Muscle layer of duodenum (tissue), 2 donors: ENCODE measurements at regions not wholly inside any gene's neighbourhood (a gene's known extent, or its start where the extent isn't known, plus 50 kb on each side); places are given as distances from the start of the nearest gene placed in this dataset.
"Not testable (repeated sequence)": the region's sequence is repeated elsewhere in the genome, so short reads cannot be mapped to it uniquely, and the experiment has no call there.

Experiments
- H3K27ac ChIP-seq: one replicate; pipeline ENCODE4 v1.7.0; 2013; ENCODE audit warnings: mild to moderate bottlenecking, low read length
- H3K27me3 ChIP-seq: one replicate; pipeline ENCODE4 v1.7.0; 2013; ENCODE audit warnings: low read depth, mild to moderate bottlenecking, control low read depth, low read length
- H3K36me3 ChIP-seq, 2 donors: one replicate each; pipeline ENCODE4 v1.7.0; 2013; ENCODE audit warnings: low read length in 2 of 2, control low read depth in 1 of 2, mild to moderate bottlenecking in 1 of 2; ENCODE audit not compliant: insufficient read depth in 2 of 2, control insufficient read depth in 1 of 2
- H3K4me1 ChIP-seq, 2 donors: one replicate each; pipeline ENCODE4 v1.7.0; 2013; ENCODE audit warnings: low read length in 2 of 2, mild to moderate bottlenecking in 2 of 2, control low read depth in 1 of 2, moderate library complexity in 1 of 2; ENCODE audit not compliant: insufficient read depth in 2 of 2, control insufficient read depth in 1 of 2
- H3K4me3 ChIP-seq, 2 donors: one replicate each; pipeline ENCODE4 v1.7.0; 2013; ENCODE audit warnings: low read length in 2 of 2, low read depth in 1 of 2, mild to moderate bottlenecking in 1 of 2
- H3K9me3 ChIP-seq, 2 donors: one replicate each; pipeline ENCODE4 v1.7.0; 2013; ENCODE audit warnings: low read length in 2 of 2, control low read depth in 1 of 2, mild to moderate bottlenecking in 1 of 2; ENCODE audit not compliant: control insufficient read depth in 1 of 2
- donor health status: healthy.

GRCh38 chr9:32171339-32171738 is 213.1 kb upstream of the ACO1 start:
- no peak overlapping the region for H3K27ac ChIP-seq
- H3K4me3 ChIP-seq = no peak overlapping the region
- no peaks in the 10 kb centered on the region for H3K36me3 ChIP-seq

GRCh38 chr9:32172256-32172655 is 212.2 kb upstream of the ACO1 start:
- no peak overlapping the region for H3K27ac ChIP-seq
- H3K36me3 ChIP-seq = no peaks in the 10 kb centered on the region
- no peak overlapping the region for H3K4me3 ChIP-seq
- H3K4me1 ChIP-seq = peaks cover 0 to under 1% of the 10 kb centered on the region in 2 donors
- no peaks in the 10 kb centered on the region for H3K9me3 ChIP-seq
- H3K27me3 ChIP-seq = no peaks in the 10 kb centered on the region

More at GRCh38 chr9:32171339-32171738, 213.1 kb upstream of the ACO1 start:
- Histone ChIP-seq H3K9me3 (no peaks in the 10 kb centered on the region), H3K27me3 (no peaks in the 10 kb centered on the region), H3K4me1 (no peaks in the 10 kb centered on the region)

DNA sequence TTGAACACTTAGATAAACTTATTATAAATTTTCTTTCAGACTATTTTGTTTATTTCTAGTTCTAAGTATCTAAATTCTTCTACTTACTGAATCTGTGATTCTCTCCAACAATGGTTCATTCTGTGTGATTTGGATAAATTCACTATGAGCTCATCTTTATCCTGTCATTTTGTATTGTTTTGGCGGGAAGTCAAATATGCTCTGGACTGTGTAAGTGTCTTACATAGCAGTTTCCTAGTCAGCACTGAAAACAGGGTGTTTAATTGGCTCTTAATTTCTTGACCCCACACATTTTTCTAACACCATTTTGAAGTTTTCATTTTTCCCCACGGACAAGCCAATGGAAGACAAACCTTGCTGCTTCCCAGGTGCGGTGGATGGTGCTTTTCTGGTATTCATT is 207.0 kb upstream of the ACO1 start:
- no peaks in the 10 kb centered on the region for H3K9me3 ChIP-seq
- no peaks in the 10 kb centered on the region for H3K36me3 ChIP-seq
- no peak overlapping the region for H3K4me3 ChIP-seq
- peaks cover 0 to 5% of the 10 kb centered on the region in 2 donors for H3K4me1 ChIP-seq
- no peaks in the 10 kb centered on the region for H3K27me3 ChIP-seq
- H3K27ac ChIP-seq = no peak overlapping the region

- no peaks in the 10 kb centered on the region for H3K27me3 ChIP-seq
- no peak overlapping the region for H3K4me3 ChIP-seq
- no peaks in the 10 kb centered on the region for H3K9me3 ChIP-seq
- H3K4me1 ChIP-seq = peaks cover 0 to 5% of the 10 kb centered on the region in 2 donors
- no peak overlapping the region for H3K27ac ChIP-seq
- H3K36me3 ChIP-seq = no peaks in the 10 kb centered on the region
These were observed 203.8 kb upstream of the ACO1 start for GRCh38 chr9:32180597-32180996.

- no peaks in the 10 kb centered on the region for H3K4me1 ChIP-seq
- H3K36me3 ChIP-seq = no peaks in the 10 kb centered on the region
- H3K9me3 ChIP-seq = no peaks in the 10 kb centered on the region
- H3K27me3 ChIP-seq = no peaks in the 10 kb centered on the region
- no peak overlapping the region for H3K4me3 ChIP-seq
- H3K27ac ChIP-seq = no peak overlapping the region
These were observed 184.2 kb upstream of the ACO1 start for GRCh38 chr9:32200241-32200640.

GRCh38 chr9:32200896-32201295 is 183.5 kb upstream of the ACO1 start:
- H3K27me3 ChIP-seq = no peaks in the 10 kb centered on the region

GRCh38 chr9:32209164-32209563 is 175.3 kb upstream of the ACO1 start:
- H3K9me3 ChIP-seq, H3K4me1 ChIP-seq, H3K27me3 ChIP-seq, H3K27ac ChIP-seq, H3K36me3 ChIP-seq, H3K4me3 ChIP-seq: not testable (repeated sequence)

More at GRCh38 chr9:32200896-32201295, 183.5 kb upstream of the ACO1 start:
- H3K4me1 ChIP-seq = no peaks in the 10 kb centered on the region
- H3K9me3 ChIP-seq = no peaks in the 10 kb centered on the region
- no peaks in the 10 kb centered on the region for H3K36me3 ChIP-seq
- no peak overlapping the region for H3K27ac ChIP-seq
- H3K4me3 ChIP-seq = no peak overlapping the region

- Histone ChIP-seq H3K27ac (no peak overlapping the region), H3K4me3 (no peak overlapping the region), H3K9me3 (no peaks in the 10 kb centered on the region), H3K36me3 (no peaks in the 10 kb centered on the region), H3K27me3 (no peaks in the 10 kb centered on the region), H3K4me1 (no peaks in the 10 kb centered on the region)
These were observed 166.2 kb upstream of the ACO1 start for GRCh38 chr9:32218100-32218767.

DNA sequence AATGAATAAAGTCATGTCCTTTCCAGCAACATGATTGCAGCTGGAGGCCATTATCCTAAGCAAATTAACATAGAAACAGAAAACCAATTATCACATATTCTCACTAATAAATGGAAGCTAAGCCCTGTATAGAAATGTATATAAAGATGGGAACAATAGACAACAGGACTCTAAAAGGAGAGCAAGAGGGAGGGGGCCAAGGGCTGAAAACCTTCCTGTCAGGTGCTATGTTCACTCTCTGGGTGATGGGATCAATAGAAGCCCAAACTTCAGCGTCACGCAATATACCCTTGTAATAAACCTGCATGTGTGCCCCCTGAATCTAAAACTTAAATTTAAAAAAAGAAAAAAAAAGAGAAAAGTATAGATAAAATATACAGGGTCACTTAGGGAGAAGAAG is 163.7 kb upstream of the ACO1 start:
- no peaks in the 10 kb centered on the region for H3K4me1 ChIP-seq
- H3K27ac ChIP-seq = no peak overlapping the region
- H3K4me3 ChIP-seq = no peak overlapping the region
- H3K9me3 ChIP-seq = no peaks in the 10 kb centered on the region
- H3K27me3 ChIP-seq = no peaks in the 10 kb centered on the region
- no peaks in the 10 kb centered on the region for H3K36me3 ChIP-seq

DNA sequence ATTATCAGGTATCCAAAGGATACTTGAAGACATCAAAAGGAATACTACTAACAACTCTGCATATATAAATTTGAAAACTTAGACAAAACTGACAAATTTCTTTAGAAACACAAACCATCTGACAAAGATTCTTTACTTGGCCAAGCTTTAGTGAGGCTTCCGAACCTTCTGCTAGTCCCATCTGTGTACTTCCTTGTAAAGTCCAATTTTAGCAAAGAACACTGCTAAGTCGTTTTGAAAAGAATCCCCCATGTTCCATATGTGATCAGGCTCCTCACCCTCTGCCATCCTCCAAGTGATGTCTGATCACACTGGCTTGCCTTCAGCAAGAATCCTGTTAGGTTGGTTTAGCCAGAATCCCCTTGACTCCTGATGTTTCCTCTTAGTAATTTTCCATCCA is 150.0 kb upstream of the ACO1 start:
- H3K27me3 ChIP-seq = no peaks in the 10 kb centered on the region
- H3K27ac ChIP-seq = no peak overlapping the region

DNA sequence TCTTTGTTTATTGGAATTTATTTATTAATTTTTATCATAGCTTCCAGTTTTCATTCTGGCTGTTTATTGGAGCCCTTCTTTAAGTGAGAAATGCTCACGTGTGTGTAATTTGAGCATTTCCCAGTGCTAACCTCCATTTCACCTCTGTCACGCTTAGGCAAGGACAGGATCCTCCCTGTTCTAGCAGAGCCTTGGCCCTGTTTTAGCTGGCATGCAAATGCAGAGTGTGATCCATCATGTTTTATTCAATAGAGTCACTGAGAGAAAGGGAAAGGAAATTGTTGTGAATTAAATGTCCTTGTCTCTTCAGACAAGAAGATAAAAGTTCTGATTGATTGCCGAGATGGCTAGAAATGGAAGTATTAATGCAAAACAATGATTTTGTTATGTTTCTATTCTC is 137.3 kb upstream of the ACO1 start:
- Histone ChIP-seq H3K36me3 (no peaks in the 10 kb centered on the region), H3K27ac (no peak overlapping the region), H3K4me1 (no peaks in the 10 kb centered on the region), H3K27me3 (no peaks in the 10 kb centered on the region), H3K9me3 (no peaks in the 10 kb centered on the region), H3K4me3 (no peak overlapping the region)

More for the DNA sequence above, 150.0 kb upstream of the ACO1 start:
- Histone ChIP-seq H3K36me3 (no peaks in the 10 kb centered on the region), H3K4me3 (no peak overlapping the region), H3K4me1 (no peaks in the 10 kb centered on the region), H3K9me3 (no peaks in the 10 kb centered on the region)

GRCh38 chr9:32248189-32248712 is 136.2 kb upstream of the ACO1 start:
- Histone ChIP-seq H3K4me1 (no peaks in the 10 kb centered on the region), H3K4me3 (no peak overlapping the region), H3K27ac (no peak overlapping the region), H3K27me3 (no peaks in the 10 kb centered on the region), H3K36me3 (no peaks in the 10 kb centered on the region), H3K9me3 (no peaks in the 10 kb centered on the region)
